Suppressor macrophage treated with lipopolysaccharide for 4 hours (primary cell): ENCODE measurements at regions not wholly inside any gene's neighbourhood (a gene's known extent, or its start where the extent isn't known, plus 50 kb on each side); places are given as distances from the start of the nearest gene placed in this dataset.
"Not testable (repeated sequence)": the region's sequence is repeated elsewhere in the genome, so short reads cannot be mapped to it uniquely, and the experiment has no call there.

Experiments used
- DNase-seq: peaks from one replicate; pipeline ENCODE4 v3.0.0-alpha.2; 2020

GRCh38 chrX:95823796-95824195 is 860.8 kb upstream of the DIAPH2 start:
- no peak for DNase-seq

- DNase-seq = no peak
Observed at GRCh38 chrX:95835223-95835622, 849.4 kb upstream of the DIAPH2 start.

GRCh38 chrX:95836517-95836916 is 848.1 kb upstream of the DIAPH2 start:
- no peak for DNase-seq

GRCh38 chrX:95841863-95842262 is 842.8 kb upstream of the DIAPH2 start:
- DNase-seq = no peak

GRCh38 chrX:95860127-95860526 is 824.5 kb upstream of the DIAPH2 start:
- DNase-seq = no peak

- DNase-seq = no peak
Observed at GRCh38 chrX:95875661-95876060, 809.0 kb upstream of the DIAPH2 start.

GRCh38 chrX:95878874-95879273 is 805.8 kb upstream of the DIAPH2 start:
- no peak for DNase-seq

- no peak for DNase-seq
Observed at GRCh38 chrX:95884186-95884585, 800.5 kb upstream of the DIAPH2 start.

GRCh38 chrX:95885074-95885473 is 799.6 kb upstream of the DIAPH2 start:
- no peak for DNase-seq

- DNase-seq = no peak
Observed at GRCh38 chrX:95889279-95889678, 795.4 kb upstream of the DIAPH2 start.

GRCh38 chrX:95893636-95894035 is 791.0 kb upstream of the DIAPH2 start:
- no peak for DNase-seq

- no peak for DNase-seq
Observed at GRCh38 chrX:95903490-95903889, 781.2 kb upstream of the DIAPH2 start.

- no peak for DNase-seq
Observed at GRCh38 chrX:95903975-95904374, 780.7 kb upstream of the DIAPH2 start.

- DNase-seq = no peak
Observed at GRCh38 chrX:95907081-95907480, 777.6 kb upstream of the DIAPH2 start.

GRCh38 chrX:95911062-95911461 is 773.6 kb upstream of the DIAPH2 start:
- DNase-seq = no peak

- no peak for DNase-seq
Observed at GRCh38 chrX:95919605-95920004, 765.0 kb upstream of the DIAPH2 start.

- DNase-seq = no peak
Observed at GRCh38 chrX:95945528-95945927, 739.1 kb upstream of the DIAPH2 start.

GRCh38 chrX:95949588-95949987 is 735.1 kb upstream of the DIAPH2 start:
- DNase-seq = no peak

- no peak for DNase-seq
Observed at GRCh38 chrX:95950679-95951078, 734.0 kb upstream of the DIAPH2 start.

GRCh38 chrX:95953564-95953963 is 731.1 kb upstream of the DIAPH2 start:
- no peak for DNase-seq

- DNase-seq = no peak
Observed at GRCh38 chrX:95956745-95957144, 727.9 kb upstream of the DIAPH2 start.

GRCh38 chrX:95973456-95974095 is 711.1 kb upstream of the DIAPH2 start:
- not testable (repeated sequence) for DNase-seq

GRCh38 chrX:95974096-95974470 is 710.6 kb upstream of the DIAPH2 start:
- DNase-seq = no peak

GRCh38 chrX:95974890-95975289 is 709.8 kb upstream of the DIAPH2 start:
- no peak for DNase-seq

GRCh38 chrX:95995583-95995982 is 689.1 kb upstream of the DIAPH2 start:
- no peak for DNase-seq

GRCh38 chrX:95996294-95996693 is 688.3 kb upstream of the DIAPH2 start:
- DNase-seq = no peak
